ENCODE measurements at regions not wholly inside any gene's neighbourhood (a gene's known extent, or its start where the extent isn't known, plus 50 kb on each side); places are given as distances from the start of the nearest gene placed in this dataset.
A peak's percentile ranks its signal among the peaks of the same experiment; 100 is the strongest.

DNA sequence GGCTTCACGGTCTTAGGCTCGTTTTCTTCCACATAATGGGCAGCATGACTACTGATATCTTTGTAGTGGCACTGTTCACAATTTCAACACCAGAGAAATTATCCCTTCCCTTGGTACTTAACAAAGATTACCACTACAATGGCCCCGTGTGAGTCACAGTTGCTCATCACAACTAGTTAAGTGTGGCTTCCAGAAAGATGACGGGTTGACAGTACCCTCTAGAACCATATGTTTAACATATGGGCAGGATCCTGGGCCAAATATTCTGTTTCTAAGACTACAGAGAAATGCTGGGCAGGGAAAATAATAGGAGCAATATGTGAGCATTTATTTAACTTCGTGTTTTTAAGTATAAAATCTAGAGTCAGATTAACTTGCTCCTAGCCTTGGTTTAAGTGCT lies 780.1 kb upstream of the LINC00305 start:
- no peak for FAIRE-seq
- DNase-seq (ENCODE audit: low spot score in 2 of 2): no peak

DNA sequence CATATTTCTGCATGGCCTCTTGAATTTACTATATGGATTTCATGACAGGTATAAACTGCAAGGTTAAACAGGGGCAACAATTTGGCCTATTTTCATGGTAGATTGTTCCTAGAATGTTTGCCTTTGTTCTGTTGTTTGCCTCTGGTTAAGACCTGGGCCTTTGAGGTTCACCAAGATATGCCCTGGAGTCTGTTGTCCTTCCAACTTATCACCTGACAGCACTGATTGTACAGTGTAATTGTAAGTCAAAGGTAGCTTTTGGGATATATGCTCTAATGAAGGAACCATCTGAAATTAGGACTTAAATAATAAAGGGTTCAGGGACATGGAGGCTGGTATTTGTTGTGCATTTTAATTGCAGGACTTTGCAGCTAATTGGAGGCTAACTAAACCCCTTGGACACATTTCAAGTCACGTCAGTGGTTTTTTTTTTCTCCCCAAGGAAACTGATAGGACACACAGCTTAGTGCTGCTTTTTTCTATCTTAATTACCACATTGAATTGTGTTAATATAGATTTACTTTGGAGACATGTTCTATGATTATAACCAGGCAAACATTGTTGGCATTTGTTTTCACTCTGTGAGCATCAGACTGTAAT lies 771.2 kb upstream of the LINC00305 start:
- DNase-seq (ENCODE audit: low spot score in 2 of 2): no peak
- FAIRE-seq: no peak

- FAIRE-seq: no peak
- no peak for DNase-seq (ENCODE audit: low spot score in 2 of 2)
Measured at GRCh38 chr18:64918851-64919250, 770.0 kb upstream of the LINC00305 start.

- no peak for FAIRE-seq
- DNase-seq (ENCODE audit: low spot score in 2 of 2): no peak
Measured at GRCh38 chr18:64893349-64893748, 744.5 kb upstream of the LINC00305 start.

DNA sequence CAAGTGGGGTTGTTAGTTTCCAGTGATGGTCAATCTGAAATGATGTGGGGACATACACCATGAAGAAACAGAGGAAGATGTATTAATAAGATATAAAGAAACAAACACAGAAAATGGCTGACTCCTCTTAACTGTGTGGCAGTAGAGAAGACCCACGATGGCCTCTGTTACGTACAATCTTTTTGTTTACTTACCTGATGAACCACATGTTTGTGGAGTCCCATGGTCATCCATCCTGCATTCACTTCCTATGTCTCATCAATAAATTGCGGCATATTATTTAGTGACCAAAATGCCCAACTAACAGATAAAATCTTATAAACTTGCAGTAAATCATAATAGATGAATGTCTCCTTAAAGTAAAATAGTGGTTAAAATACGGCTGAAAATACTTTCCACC lies 740.1 kb upstream of the LINC00305 start:
- no peak for FAIRE-seq
- no peak for DNase-seq (ENCODE audit: low spot score in 2 of 2)

- FAIRE-seq: no peak
- no peak for DNase-seq (ENCODE audit: low spot score in 2 of 2)
Measured at GRCh38 chr18:64886995-64887394, 738.1 kb upstream of the LINC00305 start.

DNA sequence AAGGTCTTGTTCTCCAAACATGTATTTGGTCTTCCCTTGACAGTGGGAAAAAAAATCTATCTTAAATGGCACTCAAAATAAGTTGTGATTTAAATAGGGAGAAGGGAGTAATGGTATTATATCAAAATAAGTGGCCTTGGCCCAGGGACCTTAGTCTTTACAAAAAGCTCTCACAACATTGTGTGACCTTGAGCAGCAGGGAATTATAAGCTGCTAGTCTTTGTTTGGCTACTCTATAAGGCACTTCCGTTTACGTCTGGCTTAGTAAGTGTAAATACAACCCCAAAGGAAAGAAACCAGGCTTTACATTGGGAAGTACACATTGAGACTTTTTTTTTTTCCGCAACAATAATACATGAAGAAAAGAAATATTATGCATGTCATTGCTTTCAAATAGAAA lies 734.0 kb upstream of the LINC00305 start:
- DNase-seq (ENCODE audit: low spot score in 2 of 2) (no peak), FAIRE-seq (no peak)

- DNase-seq (ENCODE audit: low spot score in 2 of 2) (no peak), FAIRE-seq (no peak)
Measured at GRCh38 chr18:64876833-64877232, 727.9 kb upstream of the LINC00305 start.

DNA sequence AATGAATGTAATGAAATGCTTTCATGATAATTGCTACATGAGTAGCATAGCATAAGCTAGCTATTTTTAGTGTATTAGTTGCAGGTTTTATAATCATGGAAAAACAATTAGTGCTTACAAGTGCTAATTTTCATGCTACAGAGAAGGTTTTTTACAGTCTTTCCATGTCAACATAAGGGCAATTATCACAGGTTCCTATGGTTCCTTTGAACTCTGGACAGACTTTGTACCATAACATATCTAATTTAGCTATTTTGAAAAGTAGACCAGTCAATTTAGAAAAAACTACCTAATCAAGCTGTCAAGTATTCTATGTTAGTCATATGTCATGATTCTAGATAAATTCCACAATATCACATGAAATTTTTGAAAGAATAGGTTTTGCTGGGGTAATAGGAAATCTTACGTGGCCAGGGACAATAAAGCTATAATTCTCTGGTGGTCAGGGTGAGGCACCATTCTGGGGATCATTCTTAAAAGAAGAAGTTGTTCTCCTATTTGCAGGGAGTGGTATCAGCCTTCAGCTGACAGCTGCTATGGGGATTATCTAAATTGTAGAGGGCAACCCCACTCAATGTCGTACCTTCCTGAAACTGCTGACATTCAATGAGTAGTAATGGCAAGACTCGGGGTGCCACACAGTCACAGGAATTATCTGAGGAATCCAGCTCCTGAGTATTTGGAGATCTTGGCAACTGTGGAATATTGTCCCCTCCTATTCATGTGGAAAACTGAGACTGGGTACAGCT lies 724.0 kb upstream of the LINC00305 start:
- DNase-seq (ENCODE audit: low spot score in 2 of 2) (no peak), FAIRE-seq (no peak)

DNA sequence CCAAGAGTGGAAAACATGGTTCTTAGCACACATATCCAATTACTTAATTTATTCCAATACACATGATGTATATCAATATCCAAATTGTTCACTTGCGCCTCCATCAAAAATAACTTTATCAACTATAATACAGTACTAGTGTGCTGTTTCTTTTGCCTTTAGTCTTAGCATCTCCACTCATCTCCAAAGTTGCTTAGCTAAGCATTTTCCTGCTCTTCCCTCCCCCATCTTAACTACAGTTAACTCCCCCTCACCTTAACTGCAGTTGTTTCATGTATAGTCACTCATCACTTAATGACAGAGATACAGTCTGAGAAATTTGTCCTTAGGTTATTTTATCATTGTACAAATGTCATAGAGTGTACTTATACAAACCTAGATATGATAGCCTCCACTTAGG lies 705.2 kb upstream of the LINC00305 start:
- DNase-seq (ENCODE audit: low spot score in 2 of 2): no peak
- no peak for FAIRE-seq

GRCh38 chr18:64852281-64852680 lies 703.4 kb upstream of the LINC00305 start:
- no peak for FAIRE-seq
- DNase-seq (ENCODE audit: low spot score in 2 of 2): no peak

- FAIRE-seq (no peak), DNase-seq (ENCODE audit: low spot score in 2 of 2) (no peak)
Measured at GRCh38 chr18:64851726-64852125, 702.8 kb upstream of the LINC00305 start.

DNA sequence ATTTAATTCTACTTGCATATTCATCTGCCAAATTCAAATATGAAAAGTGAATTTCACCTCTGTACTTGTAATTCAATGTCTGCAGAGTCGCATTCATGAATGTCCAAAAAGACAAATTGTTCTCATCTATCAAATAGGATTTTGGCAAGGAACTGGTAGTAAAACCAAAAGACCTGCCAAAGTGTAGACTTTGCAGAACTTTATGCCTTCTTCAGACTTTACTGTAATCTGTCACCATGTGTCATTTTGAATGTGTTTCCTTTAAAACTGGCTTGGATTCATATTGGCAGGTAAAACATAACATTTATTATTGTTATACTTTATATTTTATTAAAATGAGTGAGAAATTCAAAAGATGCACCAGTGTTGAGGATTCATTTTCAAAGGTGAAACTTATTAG lies 701.9 kb upstream of the LINC00305 start:
- FAIRE-seq (no peak), DNase-seq (ENCODE audit: low spot score in 2 of 2) (no peak)

DNA sequence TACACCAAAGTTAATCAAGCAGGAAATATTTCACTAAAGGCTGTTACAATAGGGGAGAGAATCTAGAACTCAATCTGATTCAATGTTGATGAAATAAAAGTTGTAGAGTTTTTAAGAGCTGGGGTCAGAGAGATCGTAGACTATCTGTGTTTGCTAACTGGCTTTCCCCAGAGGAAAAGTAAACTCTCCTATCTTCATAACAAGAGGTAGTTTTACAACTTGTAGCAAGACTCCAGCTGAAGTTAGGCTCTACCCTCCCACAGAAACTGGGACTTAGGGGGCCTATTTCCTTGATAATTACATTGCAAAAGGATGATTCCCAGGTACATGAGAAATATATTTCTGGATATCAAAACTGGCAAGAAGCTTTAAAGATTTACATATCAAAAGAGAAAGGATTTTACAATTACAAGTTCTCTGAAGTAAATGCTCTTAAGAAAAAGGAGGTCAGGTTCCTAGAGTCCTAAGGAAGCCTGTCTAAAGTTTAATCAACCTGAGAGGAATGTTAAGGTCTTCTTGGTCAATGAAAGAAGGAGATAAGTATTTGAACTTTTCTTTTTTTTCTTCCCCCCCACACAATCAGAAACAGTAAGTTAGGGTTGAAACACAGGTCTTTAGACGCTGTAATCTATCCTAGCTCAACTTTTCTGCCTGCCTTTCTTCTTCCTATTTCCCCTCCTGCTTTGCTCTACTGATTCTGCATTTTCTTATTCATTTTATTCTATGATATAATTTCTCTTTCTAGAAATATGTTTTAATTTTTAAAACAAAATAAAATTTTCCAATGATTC lies 692.2 kb upstream of the LINC00305 start:
- DNase-seq (ENCODE audit: low spot score in 2 of 2) (no peak), FAIRE-seq (no peak)

DNA sequence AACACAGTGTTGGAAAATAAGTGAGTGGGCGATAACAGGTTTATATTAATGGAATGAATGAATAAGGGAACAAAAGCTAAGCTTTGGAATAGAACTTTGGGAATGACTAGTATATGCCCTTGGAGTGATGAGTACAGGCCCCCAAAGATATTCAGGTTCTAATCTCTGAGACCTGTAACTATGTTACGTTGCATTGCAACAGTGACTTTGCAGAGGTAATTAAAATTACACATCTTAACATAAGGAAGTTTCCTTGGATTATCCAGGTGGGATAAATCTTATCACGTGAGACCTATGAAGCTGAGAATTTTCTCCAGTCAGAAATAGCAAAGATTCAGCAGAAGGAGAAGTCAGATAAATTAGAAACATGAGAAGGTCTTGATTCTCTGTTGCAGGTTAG lies 661.5 kb upstream of the LINC00305 start:
- FAIRE-seq: no peak

GRCh38 chr18:64809801-64810200 lies 660.9 kb upstream of the LINC00305 start:
- DNase-seq (ENCODE audit: low spot score in 2 of 2) (no peak), FAIRE-seq (no peak)

More for the DNA sequence above, 661.5 kb upstream of the LINC00305 start:
- no peak for DNase-seq (ENCODE audit: low spot score in 2 of 2)

GRCh38 chr18:64807560-64807959 lies 658.7 kb upstream of the LINC00305 start:
- FAIRE-seq (no peak), DNase-seq (ENCODE audit: low spot score in 2 of 2) (no peak)

DNA sequence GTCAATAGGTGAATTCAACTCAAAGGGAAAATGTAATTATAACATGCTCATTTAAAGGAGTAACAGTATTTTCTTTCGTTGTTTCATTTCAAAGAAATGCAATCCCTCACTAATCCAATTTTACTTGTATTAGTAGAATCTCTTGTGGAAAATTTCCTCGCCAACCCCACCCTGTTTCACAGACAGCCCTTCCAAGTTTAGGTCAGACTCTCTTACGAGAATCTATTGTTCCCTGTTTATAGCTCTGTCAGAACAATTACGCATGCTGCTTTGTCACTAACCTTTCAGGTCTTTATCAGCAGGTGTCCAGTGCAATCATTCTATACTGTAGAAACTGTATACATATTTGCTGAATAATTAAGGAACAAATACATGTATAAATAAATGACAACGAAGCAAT lies 657.8 kb upstream of the LINC00305 start:
- FAIRE-seq: no peak
- no peak for DNase-seq (ENCODE audit: low spot score in 2 of 2)

GRCh38 chr18:64806232-64806631 lies 657.3 kb upstream of the LINC00305 start:
- FAIRE-seq (no peak), DNase-seq (ENCODE audit: low spot score in 2 of 2) (peak in 1 of 2 donors; percentile 1)

DNA sequence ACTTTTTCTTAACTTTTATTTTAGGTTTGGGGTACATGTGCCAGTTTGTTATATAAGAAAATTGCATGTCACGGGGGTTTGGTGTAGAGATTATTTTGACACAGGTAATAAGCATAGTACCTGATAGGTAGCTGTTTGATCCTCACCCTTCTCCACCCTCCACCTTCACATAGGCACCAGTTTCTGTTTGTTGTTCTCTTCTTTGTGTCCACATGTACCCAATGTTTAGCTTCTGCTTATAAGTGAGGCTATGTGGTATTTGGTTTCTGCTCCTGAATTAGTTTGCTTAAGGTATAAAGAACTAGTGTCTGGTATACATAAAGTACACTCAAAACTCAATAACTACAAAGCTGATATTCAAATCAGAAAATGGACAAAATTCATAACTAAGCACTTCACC lies 654.6 kb upstream of the LINC00305 start:
- FAIRE-seq (no peak), DNase-seq (ENCODE audit: low spot score in 2 of 2) (no peak)

GRCh38 chr18:64800151-64800550 lies 651.3 kb upstream of the LINC00305 start:
- DNase-seq (ENCODE audit: low spot score in 2 of 2) (no peak), FAIRE-seq (peak; percentile 81)

DNA sequence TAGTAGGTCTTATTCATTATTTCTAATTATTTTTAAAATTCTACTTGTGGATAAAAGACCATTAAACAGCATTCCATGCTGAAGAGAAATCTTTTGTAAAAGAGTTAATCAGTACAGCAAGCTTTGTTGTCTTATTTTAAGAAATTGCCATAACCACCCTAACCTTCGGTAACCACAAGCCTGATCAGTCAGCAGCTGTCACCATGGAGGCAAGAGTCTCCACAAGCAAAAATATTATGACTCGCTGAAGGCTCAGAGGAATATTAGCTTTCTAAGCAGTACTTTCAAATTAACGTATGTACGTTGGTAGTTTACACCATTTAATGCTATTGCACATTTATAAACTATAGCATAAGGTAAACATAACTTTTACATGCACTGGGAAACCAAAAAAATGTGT lies 650.5 kb upstream of the LINC00305 start:
- DNase-seq (ENCODE audit: low spot score in 2 of 2): no peak
- FAIRE-seq: no peak
